HEK293T (cell line): ENCODE measurements at regions not wholly inside any gene's neighbourhood (a gene's known extent, or its start where the extent isn't known, plus 50 kb on each side); places are given as distances from the start of the nearest gene placed in this dataset.
"Not testable (repeated sequence)": the region's sequence is repeated elsewhere in the genome, so short reads cannot be mapped to it uniquely, and the experiment has no call there.

Experiments used
- FOXA1 ChIP-seq: fragments of 450-650 bp; IDR thresholded peaks from 2 replicates; pipeline ENCODE4 v1.6.1; 2016; ENCODE audit warnings: mild to moderate bottlenecking
- FOXM1 ChIP-seq: fragments of 450-650 bp; IDR thresholded peaks from 2 replicates; pipeline ENCODE4 v1.6.1; 2017; ENCODE audit warnings: mild to moderate bottlenecking, borderline replicate concordance
- HDGF ChIP-seq: fragments of 450-650 bp; IDR thresholded peaks from 2 replicates; pipeline ENCODE4 v1.6.1; 2017; ENCODE audit warnings: antibody characterized with exemption, borderline replicate concordance
- LEF1 ChIP-seq: fragments of 450-650 bp; IDR thresholded peaks from 2 replicates; pipeline ENCODE4 v1.6.1; 2017; ENCODE audit warnings: mild to moderate bottlenecking, borderline replicate concordance
- PKNOX1 ChIP-seq: fragments of 450-650 bp; IDR thresholded peaks from 2 replicates; pipeline ENCODE4 v1.6.1; 2016
- SP1 ChIP-seq: fragments of 450-650 bp; IDR thresholded peaks from 2 replicates; pipeline ENCODE4 v1.6.1; 2017
- SUZ12 ChIP-seq: fragments of 450-650 bp; IDR thresholded peaks from 2 replicates; pipeline ENCODE4 v1.6.1; 2016; ENCODE audit warnings: mild to moderate bottlenecking
- TARDBP ChIP-seq: fragments of 450-650 bp; IDR thresholded peaks from 2 replicates; pipeline ENCODE4 v1.6.1; 2016

GRCh38 chr5:21495235-21495634, 1357.9 kb downstream of the CDH12 start:
- TF ChIP-seq SUZ12, PKNOX1, SP1, FOXM1, TARDBP, HDGF, LEF1, FOXA1: not testable (repeated sequence)
